Fibroblast of pulmonary artery (primary cell): ENCODE measurements at regions not wholly inside any gene's neighbourhood (a gene's known extent, or its start where the extent isn't known, plus 50 kb on each side); places are given as distances from the start of the nearest gene placed in this dataset.

Source experiments
- DNase-seq: peaks from one replicate; pipeline ENCODE4 v3.0.0-alpha.2; 2010; ENCODE audit warnings: low read depth
- H3K4me3 ChIP-seq: replicated peaks from 2 replicates; pipeline ENCODE4 v1.5.1; 2011; ENCODE audit warnings: low read depth, mild to moderate bottlenecking, control low read depth, low read length, moderate library complexity
- TF ChIP-seq, protein P1 (sequence below): IDR thresholded peaks from 2 replicates; pipeline ENCODE4 v1.5.1; 2011; ENCODE audit warnings: mild to moderate bottlenecking, control low read depth, low read length, inconsistent platforms; ENCODE audit errors: missing control alignments

DNA sequence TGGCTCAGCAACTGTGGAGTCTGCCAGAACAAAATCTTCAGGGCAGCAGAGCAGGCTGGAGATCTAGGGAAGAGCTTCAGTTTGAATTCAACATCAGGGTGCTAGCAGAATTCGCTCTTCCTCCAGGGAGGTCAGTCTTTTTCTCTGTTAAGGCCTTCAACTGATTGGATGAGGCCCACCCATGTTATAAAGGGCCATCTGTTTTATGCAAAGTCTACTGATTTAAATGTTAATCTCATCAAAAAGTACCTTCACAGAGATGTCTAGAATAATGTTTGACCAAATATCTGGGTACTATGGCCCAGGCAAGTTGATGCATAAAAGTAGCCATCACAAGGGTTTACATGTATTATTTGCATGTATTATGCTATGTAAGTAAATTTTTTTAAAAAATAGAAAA, 378.4 kb downstream of the BTG1 start:
- no peak overlapping the region for H3K4me3 ChIP-seq
- no peak for DNase-seq
- TF ChIP-seq, protein P1, sequence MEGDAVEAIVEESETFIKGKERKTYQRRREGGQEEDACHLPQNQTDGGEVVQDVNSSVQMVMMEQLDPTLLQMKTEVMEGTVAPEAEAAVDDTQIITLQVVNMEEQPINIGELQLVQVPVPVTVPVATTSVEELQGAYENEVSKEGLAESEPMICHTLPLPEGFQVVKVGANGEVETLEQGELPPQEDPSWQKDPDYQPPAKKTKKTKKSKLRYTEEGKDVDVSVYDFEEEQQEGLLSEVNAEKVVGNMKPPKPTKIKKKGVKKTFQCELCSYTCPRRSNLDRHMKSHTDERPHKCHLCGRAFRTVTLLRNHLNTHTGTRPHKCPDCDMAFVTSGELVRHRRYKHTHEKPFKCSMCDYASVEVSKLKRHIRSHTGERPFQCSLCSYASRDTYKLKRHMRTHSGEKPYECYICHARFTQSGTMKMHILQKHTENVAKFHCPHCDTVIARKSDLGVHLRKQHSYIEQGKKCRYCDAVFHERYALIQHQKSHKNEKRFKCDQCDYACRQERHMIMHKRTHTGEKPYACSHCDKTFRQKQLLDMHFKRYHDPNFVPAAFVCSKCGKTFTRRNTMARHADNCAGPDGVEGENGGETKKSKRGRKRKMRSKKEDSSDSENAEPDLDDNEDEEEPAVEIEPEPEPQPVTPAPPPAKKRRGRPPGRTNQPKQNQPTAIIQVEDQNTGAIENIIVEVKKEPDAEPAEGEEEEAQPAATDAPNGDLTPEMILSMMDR = no peak

GRCh38 chr12:91766454-91766853, 379.2 kb downstream of the BTG1 start:
- DNase-seq = no peak
- no peak overlapping the region for H3K4me3 ChIP-seq
- TF ChIP-seq, protein P1 = no peak

DNA sequence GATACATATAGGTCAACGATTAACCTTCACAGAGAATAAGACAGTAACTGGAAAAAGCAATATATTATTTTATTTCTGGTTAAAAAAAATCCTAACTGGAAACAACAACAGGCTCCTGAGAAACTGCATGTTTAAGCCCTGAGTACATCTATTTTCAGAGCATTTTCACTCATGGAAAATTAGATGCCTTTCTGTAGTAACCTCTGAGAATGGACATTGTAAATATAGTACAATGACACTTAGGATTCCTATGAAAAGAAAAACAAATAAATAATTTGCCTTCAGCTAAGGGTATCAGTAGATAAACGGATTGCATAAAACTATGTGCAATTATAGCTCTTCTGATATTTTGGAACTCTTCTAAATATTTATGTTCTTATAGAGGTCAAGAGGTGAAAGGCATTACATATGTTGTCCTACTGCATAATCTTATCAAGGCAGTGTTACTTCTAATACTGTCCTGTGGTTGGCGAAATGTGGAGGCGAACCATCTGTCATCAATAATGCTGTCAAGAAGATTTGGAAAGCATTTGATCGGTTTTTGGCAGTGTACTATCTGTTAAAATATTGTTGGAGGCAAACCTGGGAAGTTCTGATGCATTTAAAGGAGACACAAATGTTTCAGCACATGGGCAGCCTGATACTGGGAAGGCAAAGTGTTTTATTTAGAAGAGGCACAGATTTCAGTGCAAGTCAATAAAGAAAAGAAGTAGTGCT, 381.8 kb downstream of the BTG1 start:
- DNase-seq = no peak
- TF ChIP-seq, protein P1 = no peak
- no peak overlapping the region for H3K4me3 ChIP-seq

GRCh38 chr12:91753649-91754048, 392.0 kb downstream of the BTG1 start:
- H3K4me3 ChIP-seq = no peak overlapping the region
- TF ChIP-seq, protein P1 = no peak
- DNase-seq = no peak

DNA sequence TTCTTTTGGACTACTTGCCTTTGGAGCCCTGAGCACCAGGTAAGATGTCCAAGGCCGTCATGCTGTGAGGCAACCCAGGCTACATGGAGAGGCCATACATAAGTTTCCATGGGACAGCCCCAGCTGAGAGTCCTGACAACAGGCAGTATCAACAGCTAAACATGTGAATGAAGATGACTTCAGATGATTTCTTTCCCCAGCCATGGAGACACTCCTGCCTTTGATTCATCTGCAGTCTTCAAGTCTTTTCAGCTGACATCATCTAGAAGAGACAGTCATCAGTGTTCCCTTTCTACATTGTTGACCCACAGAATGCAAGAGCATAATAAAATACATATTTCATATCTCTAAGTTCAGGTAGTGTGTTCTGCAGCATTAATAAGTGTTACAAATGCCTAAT, 398.7 kb downstream of the BTG1 start:
- DNase-seq = no peak
- TF ChIP-seq, protein P1 = no peak
- H3K4me3 ChIP-seq = no peak overlapping the region

- H3K4me3 ChIP-seq = no peak overlapping the region
- TF ChIP-seq, protein P1 = no peak
- DNase-seq = no peak
Measured at GRCh38 chr12:91744597-91744996, 401.0 kb downstream of the BTG1 start.

DNA sequence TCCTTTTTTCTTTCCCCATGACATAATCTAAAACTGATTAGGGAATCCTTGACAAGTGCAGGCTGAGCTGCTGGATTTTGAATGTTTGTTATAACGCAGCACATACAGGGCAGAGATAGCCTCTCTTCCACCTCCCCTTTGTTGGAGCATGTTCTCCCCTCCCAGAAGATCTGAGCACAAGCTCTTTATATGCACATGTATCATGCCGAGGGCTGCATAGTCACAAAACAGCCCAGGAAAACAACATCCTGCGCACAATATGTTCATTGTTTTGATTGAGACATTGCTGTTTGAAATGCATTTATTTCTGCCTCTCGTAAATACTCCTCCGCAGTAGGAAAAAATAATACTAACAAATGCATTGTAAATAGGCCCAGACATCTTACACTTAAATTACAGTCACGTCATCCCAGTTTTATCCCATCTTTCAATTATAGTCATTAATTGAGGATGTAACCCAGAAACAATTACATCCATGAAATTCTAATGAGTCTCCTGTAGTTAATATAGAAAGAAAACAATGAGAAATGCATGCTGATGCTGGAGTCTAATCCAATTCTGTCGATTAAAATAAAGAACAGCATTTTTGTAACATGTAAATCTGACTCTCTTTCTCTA, 401.8 kb downstream of the BTG1 start:
- no peak for DNase-seq
- TF ChIP-seq, protein P1 = no peak
- H3K4me3 ChIP-seq = no peak overlapping the region
